Subcutaneous abdominal adipose tissue (tissue), 5 donors: ENCODE measurements at regions not wholly inside any gene's neighbourhood (a gene's known extent, or its start where the extent isn't known, plus 50 kb on each side); places are given as distances from the start of the nearest gene placed in this dataset.

Experiments
- H3K27ac ChIP-seq: one replicate; pipeline ENCODE4 v1.7.0; 2013; ENCODE audit warnings: low read depth, mild to moderate bottlenecking, inconsistent platforms, low read length, moderate library complexity
- H3K27me3 ChIP-seq, 5 donors: one replicate each; pipeline ENCODE4 v1.7.0; 2013; ENCODE audit warnings: low read length in 5 of 5, inconsistent platforms in 1 of 5; ENCODE audit not compliant: control insufficient read depth in 5 of 5, insufficient read depth in 4 of 5
- H3K36me3 ChIP-seq, 5 donors: one replicate each; pipeline ENCODE4 v1.7.0; 2013; ENCODE audit warnings: low read length in 5 of 5; ENCODE audit not compliant: control insufficient read depth in 5 of 5, insufficient read depth in 5 of 5
- H3K4me1 ChIP-seq, 5 donors: one replicate each; pipeline ENCODE4 v1.7.0; 2013; ENCODE audit warnings: low read length in 5 of 5, mild to moderate bottlenecking in 3 of 5, moderate library complexity in 1 of 5; ENCODE audit not compliant: control insufficient read depth in 5 of 5, insufficient read depth in 5 of 5
- H3K4me3 ChIP-seq, 5 donors: one replicate each; pipeline ENCODE4 v1.7.0; 2013; ENCODE audit warnings: low read length in 5 of 5, low read depth in 1 of 5
- H3K9ac ChIP-seq, 5 donors: one replicate each; pipeline ENCODE4 v1.7.0; 2013; ENCODE audit warnings: low read length in 5 of 5, mild to moderate bottlenecking in 4 of 5, moderate library complexity in 3 of 5
- H3K9me3 ChIP-seq, 5 donors: one replicate each; pipeline ENCODE4 v1.7.0; 2013; ENCODE audit warnings: low read length in 5 of 5; ENCODE audit not compliant: control insufficient read depth in 5 of 5
- donor health status: healthy.
- donor health status: healthy.
- donor health status: healthy.
- donor health status: healthy.
- donor health status: healthy.

DNA sequence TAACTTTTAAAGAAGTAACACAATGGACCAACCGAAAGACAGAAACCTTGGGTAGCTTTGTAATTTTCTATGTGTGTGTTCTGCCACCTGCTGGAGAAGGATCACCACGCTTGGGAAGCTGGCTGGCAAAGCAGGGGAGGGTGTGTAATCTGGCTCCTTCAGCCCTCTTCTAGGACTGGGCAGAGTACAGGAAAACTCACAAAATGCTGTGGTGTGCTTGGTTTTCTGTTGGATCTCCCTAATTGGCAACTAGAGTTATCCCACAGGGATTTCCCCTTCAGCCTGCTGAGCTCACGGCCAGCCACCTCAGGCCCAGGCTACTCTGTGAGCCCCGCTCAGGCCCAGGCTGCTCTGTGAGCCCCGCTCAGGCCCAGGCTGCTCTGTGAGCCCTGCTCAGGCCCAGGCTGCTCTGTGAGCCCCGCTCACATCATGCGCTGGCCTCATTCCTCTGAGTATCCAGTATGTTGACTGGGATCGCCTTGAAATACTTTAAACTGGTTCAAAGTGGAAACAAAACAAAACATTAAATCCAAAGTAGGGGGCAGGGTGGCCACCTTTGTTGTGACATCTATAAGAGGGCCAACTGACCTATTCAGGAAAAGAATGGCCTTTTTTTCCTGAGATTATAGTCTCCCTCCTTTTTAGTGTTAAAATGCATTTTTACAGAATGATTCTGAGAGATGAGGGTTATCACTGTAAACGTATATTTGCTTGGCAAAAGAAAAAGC lies 52.0 kb upstream of the RNU6-8 start:
- Histone ChIP-seq H3K4me1 (peaks cover 0 to 8% (median 3%) of the 10 kb centered on the region in 5 donors), H3K4me3 (no peak overlapping the region), H3K9ac (peak overlapping the region in 1 of 5 donors; percentile 1), H3K36me3 (no peaks in the 10 kb centered on the region), H3K9me3 (no peaks in the 10 kb centered on the region), H3K27ac (peak overlapping the region; percentile 46), H3K27me3 (no peaks in the 10 kb centered on the region)

- H3K9ac ChIP-seq = no peak overlapping the region
Observed at GRCh38 chr14:32255789-32256188, 52.7 kb upstream of the RNU6-8 start.

GRCh38 chr14:32256576-32256975 lies 53.5 kb upstream of the RNU6-8 start:
- peaks cover 0 to 8% (median 3%) of the 10 kb centered on the region in 5 donors for H3K4me1 ChIP-seq
- H3K9ac ChIP-seq = no peak overlapping the region
- H3K27ac ChIP-seq = no peak overlapping the region
- H3K36me3 ChIP-seq = no peaks in the 10 kb centered on the region
- no peak overlapping the region for H3K4me3 ChIP-seq
- H3K27me3 ChIP-seq = no peaks in the 10 kb centered on the region
- H3K9me3 ChIP-seq = no peaks in the 10 kb centered on the region

More at GRCh38 chr14:32255789-32256188, 52.7 kb upstream of the RNU6-8 start:
- Histone ChIP-seq H3K4me3 (no peak overlapping the region), H3K4me1 (peaks cover 0 to 8% (median 3%) of the 10 kb centered on the region in 5 donors), H3K27ac (no peak overlapping the region), H3K9me3 (no peaks in the 10 kb centered on the region), H3K36me3 (no peaks in the 10 kb centered on the region), H3K27me3 (no peaks in the 10 kb centered on the region)

GRCh38 chr14:32258336-32258993 lies 55.4 kb upstream of the RNU6-8 start:
- Histone ChIP-seq H3K4me1 (peaks cover 0 to 5% (median 0%) of the 10 kb centered on the region in 5 donors), H3K9me3 (peaks cover 0 to 8% (median 6%) of the 10 kb centered on the region in 5 donors), H3K4me3 (no peak overlapping the region), H3K27me3 (no peaks in the 10 kb centered on the region), H3K36me3 (no peaks in the 10 kb centered on the region), H3K27ac (no peak overlapping the region), H3K9ac (no peak overlapping the region)

DNA sequence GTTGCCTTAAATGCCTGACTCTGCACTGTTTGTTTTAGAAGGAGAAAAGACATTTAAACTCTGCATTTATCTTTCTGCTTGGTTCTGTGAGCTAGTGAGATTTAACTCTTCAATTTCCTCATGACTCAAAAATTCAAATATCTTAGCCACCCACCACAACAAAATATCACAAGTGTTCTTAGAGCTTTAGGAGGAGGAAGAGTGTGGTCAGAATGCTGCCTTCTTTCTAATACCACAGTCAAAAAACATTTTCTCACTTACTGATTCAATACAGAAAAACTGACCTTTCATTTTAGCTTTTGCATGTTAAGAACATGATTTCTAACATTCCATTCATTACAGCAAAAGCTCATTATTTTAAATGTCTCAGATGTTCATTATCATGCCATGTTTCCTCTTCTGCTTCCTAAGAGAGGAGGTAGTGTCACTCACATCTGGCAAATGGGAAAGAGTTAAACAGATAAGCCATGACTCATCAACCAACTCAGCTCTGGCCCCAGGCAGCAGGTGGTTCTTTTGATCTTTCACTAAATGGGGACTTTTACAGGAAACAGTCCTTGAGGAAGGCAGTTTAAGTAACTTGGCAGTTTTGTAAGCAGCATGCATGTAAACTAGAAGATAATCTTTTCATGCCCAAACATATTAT lies 56.4 kb upstream of the RNU6-8 start:
- Histone ChIP-seq H3K9me3 (peaks cover 0 to 13% (median 10%) of the 10 kb centered on the region in 5 donors), H3K4me1 (peaks cover 0 to 5% (median 0%) of the 10 kb centered on the region in 5 donors), H3K27ac (no peak overlapping the region), H3K4me3 (no peak overlapping the region), H3K27me3 (no peaks in the 10 kb centered on the region), H3K9ac (no peak overlapping the region), H3K36me3 (no peaks in the 10 kb centered on the region)

GRCh38 chr14:32263939-32264567 lies 61.0 kb upstream of the RNU6-8 start:
- no peaks in the 10 kb centered on the region for H3K27me3 ChIP-seq
- peaks cover 0 to 16% (median 10%) of the 10 kb centered on the region in 5 donors for H3K9me3 ChIP-seq
- no peak overlapping the region for H3K4me3 ChIP-seq
- H3K9ac ChIP-seq = no peak overlapping the region
- H3K4me1 ChIP-seq = no peaks in the 10 kb centered on the region
- H3K36me3 ChIP-seq = no peaks in the 10 kb centered on the region
- H3K27ac ChIP-seq = no peak overlapping the region

GRCh38 chr14:32265584-32265983 lies 62.5 kb upstream of the RNU6-8 start:
- H3K9ac ChIP-seq = no peak overlapping the region
- H3K36me3 ChIP-seq = no peaks in the 10 kb centered on the region
- H3K27me3 ChIP-seq = no peaks in the 10 kb centered on the region
- H3K27ac ChIP-seq = no peak overlapping the region
- no peak overlapping the region for H3K4me3 ChIP-seq
- H3K4me1 ChIP-seq = no peaks in the 10 kb centered on the region
- H3K9me3 ChIP-seq = peaks cover 0 to 16% (median 10%) of the 10 kb centered on the region in 5 donors

DNA sequence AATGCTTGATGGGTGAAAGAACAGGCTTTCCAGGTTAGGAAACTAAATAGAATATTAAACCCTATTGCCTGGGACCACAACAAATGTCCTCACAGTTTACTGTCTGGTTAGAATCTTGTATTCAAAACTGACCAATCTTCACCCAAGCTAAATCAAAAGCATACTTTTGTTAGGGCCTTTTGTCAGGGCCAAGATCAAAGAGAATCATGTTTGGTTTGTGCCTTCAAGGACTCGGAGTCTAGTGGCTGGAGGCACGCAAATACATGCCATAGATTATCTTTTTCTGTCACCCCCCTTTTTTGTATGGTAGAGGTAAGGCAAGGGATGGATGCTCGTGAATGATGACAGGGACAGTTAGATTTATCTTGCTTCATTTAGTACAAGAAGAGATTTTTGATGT lies 51.1 kb upstream of the AKAP6 start:
- H3K4me3 ChIP-seq = no peak overlapping the region
- H3K27ac ChIP-seq = no peak overlapping the region
- H3K4me1 ChIP-seq = no peaks in the 10 kb centered on the region
- H3K27me3 ChIP-seq = no peaks in the 10 kb centered on the region
- no peak overlapping the region for H3K9ac ChIP-seq
- H3K36me3 ChIP-seq = no peaks in the 10 kb centered on the region
- peaks cover 0 to 4% (median 0%) of the 10 kb centered on the region in 5 donors for H3K9me3 ChIP-seq
